RWPE1 (cell line): ENCODE measurements at regions not wholly inside any gene's neighbourhood (a gene's known extent, or its start where the extent isn't known, plus 50 kb on each side); places are given as distances from the start of the nearest gene placed in this dataset.

Experiments used
- CTCF ChIA-PET: fragments of 350-600 bp; sonication (Branson Sonifier 250); formaldehyde crosslinking; extraction: SDS; loops from one replicate; lab custom pipeline; 2021; lab: Yijun Ruan, JAX
- POLR2A ChIA-PET: fragments of 400-600 bp; formaldehyde crosslinking; extraction: SDS; loops from one replicate; lab custom pipeline; 2020; ENCODE audit warnings: antibody characterized with exemption; ENCODE audit not compliant: low non-redundant PET; lab: Yijun Ruan, JAX
- DNase-seq: peaks from one replicate; pipeline ENCODE4 v3.0.0; 2012; ENCODE audit warnings: low spot score
- H3K27ac ChIP-seq: fragments of 450-650 bp; 2 replicates; pipeline ENCODE4 v1.5.1; 2017
- TF ChIP-seq, protein P1 (sequence below): fragments of 450-650 bp; conservative IDR thresholded peaks from 2 replicates; pipeline ENCODE4 v1.5.1; 2017; ENCODE audit warnings: low read depth, mild to moderate bottlenecking

DNA sequence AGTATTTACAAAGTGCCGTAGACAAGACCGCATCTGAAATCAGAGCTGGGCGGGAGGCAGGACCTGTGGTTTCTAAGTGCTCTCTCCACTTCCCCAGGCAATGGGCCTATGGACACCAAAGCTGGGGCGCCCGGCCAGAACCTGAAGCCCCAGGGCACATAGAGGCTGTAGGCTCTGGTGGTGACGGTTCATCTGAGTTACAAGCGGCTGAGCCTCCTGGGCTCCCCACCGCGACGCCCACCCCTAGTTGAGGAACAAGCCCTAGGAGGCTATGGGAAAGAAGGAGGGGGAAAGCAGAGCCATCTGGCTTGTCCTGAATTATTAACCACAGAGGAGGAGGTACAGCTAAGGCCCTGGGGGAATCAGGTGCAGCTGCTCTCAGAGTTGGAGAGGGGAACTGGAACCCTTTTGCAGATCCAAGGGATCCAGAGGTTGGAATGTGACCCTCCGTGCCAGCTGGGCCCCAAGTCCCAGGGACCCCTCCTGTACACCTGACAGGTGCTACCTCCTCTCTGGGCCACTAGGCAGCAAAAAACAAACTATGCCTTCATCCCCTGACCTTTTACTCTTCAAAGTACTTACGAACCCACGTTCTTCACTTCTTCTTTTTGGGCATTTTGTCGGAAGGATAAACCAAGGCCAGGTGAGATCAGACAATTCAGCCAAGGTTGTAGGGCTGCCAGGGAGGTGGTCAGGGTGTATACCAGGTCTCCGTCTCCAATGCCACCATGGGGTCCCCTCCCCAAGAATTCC is 77.2 kb downstream of the ARL6IP4 start:
- POLR2A ChIA-PET = no interaction called here
- DNase-seq = no peak
- CTCF ChIA-PET = interaction anchor here (0.7 kb wide), 1 partner anchor 142 kb away, joined by 4 read pairs; no protein-coding TSS in a partner anchor
- TF ChIP-seq, protein P1, sequence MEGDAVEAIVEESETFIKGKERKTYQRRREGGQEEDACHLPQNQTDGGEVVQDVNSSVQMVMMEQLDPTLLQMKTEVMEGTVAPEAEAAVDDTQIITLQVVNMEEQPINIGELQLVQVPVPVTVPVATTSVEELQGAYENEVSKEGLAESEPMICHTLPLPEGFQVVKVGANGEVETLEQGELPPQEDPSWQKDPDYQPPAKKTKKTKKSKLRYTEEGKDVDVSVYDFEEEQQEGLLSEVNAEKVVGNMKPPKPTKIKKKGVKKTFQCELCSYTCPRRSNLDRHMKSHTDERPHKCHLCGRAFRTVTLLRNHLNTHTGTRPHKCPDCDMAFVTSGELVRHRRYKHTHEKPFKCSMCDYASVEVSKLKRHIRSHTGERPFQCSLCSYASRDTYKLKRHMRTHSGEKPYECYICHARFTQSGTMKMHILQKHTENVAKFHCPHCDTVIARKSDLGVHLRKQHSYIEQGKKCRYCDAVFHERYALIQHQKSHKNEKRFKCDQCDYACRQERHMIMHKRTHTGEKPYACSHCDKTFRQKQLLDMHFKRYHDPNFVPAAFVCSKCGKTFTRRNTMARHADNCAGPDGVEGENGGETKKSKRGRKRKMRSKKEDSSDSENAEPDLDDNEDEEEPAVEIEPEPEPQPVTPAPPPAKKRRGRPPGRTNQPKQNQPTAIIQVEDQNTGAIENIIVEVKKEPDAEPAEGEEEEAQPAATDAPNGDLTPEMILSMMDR = no peak
- no peak overlapping the region for H3K27ac ChIP-seq

DNA sequence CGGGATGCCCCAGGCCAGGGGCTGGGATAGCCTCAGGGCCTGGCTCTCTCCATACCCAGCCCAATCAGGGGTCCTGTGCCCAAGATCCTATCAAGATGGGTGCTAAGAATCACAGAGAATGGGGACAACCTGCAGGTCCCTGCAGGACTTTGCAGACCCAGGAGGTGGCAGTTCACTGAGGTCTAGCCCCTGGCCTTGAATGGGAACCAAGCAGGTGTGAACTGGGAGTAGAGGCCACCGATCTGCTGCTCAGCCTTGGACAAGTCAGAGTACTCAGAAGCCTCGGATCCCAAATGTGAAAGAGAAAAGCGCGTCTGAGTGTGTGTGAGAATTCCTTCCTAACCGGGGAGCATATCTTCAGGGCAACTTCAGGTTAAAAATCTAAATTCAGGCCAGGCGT is 76.2 kb downstream of the ARL6IP4 start:
- no peak for DNase-seq
- CTCF ChIA-PET = no interaction called here
- POLR2A ChIA-PET = no interaction called here
- H3K27ac ChIP-seq = no peak overlapping the region
- TF ChIP-seq, protein P1 = no peak

DNA sequence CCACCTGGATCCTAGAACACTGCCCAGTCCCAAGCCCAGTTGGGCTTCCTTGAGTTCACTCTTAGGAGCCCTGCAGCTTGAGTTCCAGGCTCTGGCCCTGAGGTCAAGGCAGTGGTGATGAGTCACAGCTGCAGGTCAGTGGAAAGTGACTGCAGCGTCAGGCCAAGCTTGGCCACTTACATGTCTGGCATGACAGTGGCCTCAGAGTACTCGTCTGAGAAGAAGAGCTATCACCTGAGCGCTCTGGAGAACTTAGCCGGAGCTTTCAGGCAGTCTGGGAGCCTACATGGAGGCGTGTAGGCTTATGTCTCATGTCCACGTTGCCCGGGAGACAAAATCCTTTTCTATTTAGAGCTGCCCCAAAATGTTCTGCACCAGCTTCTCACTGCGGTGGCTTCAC is 75.6 kb downstream of the ARL6IP4 start:
- ChIA-PET CTCF (interaction anchor here (1.6 kb wide), 1 partner anchor 12 kb away, joined by 7 read pairs; no protein-coding TSS in a partner anchor), POLR2A (no interaction called here)
- no peak for DNase-seq
- no peak overlapping the region for H3K27ac ChIP-seq
- TF ChIP-seq, protein P1 = no peak

DNA sequence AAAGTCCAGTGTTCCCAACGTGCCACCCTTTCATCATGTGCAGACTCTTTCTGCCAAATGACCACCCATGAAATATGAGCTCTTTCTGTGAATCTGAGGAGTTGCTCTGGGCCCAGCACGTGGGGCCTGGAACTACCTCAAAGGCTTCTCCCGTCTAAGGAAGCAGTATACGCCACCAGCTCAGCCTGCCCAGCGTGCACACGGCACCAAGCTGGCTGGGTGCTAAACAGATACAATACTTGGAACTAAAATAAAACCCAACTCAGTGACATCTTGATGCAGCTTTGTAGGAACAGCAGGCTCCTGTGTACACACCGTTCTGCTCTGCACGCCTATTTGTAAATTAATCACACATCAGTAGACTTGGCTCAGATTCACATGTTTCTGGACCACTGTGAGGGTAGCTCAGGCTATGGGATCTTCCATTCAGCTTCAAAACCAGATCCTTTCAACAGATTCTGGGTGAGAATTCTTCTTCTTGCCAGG is 74.8 kb downstream of the ARL6IP4 start:
- ChIA-PET POLR2A (no interaction called here), CTCF (interaction anchor here (0.6 to 1.6 kb wide), 2 partner anchors 12 to 525 kb away, joined by 7 read pairs; no protein-coding TSS in a partner anchor)
- H3K27ac ChIP-seq = no peak overlapping the region
- TF ChIP-seq, protein P1 = no peak
- DNase-seq = no peak

DNA sequence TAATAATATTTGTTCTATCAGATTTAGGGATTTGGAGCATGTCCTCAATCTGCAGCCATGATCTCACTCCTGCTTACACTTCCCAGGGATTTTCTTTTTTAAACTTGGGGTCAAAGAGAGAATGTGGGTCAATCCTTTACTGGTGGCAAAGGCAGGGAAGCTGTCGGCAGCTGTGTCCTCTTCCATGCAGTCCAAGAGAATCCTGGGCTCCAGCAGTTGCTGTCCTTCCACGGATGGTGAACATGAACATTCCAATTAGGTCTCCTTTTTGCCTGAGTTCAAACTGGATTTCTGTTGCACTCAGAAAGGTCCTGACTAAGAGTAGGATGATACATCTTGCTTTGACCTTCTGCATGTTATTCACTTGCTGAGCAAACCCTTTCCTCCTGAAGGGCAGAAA is 73.9 kb downstream of the ARL6IP4 start:
- TF ChIP-seq, protein P1 = no peak
- POLR2A ChIA-PET = no interaction called here
- no peak overlapping the region for H3K27ac ChIP-seq
- CTCF ChIA-PET = no interaction called here
- no peak for DNase-seq

DNA sequence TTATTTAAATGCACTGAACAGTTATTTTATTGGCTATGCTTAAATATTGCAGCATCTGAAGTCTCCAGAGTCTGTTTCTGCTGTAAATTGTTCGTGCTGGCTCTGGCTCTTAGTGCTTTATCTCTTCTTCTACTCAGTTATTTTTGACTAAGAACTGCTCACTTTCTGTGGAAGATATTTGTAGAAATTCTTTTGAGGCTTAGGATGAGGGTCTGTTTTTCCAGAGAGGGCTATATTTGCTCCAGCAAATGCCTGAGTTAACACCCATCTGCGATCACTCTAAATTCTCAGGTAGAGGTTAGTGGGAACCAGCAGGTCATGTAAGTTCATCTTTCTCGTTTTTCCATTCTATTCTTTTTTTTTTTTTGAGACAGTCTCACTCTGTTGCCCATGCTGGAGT is 71.1 kb downstream of the ARL6IP4 start:
- POLR2A ChIA-PET = no interaction called here

More for the DNA sequence above, 71.1 kb downstream of the ARL6IP4 start:
- DNase-seq = no peak
- CTCF ChIA-PET = no interaction called here
- H3K27ac ChIP-seq = no peak overlapping the region
- TF ChIP-seq, protein P1 = no peak
